Ishikawa (cell line): ENCODE measurements at regions not wholly inside any gene's neighbourhood (a gene's known extent, or its start where the extent isn't known, plus 50 kb on each side); places are given as distances from the start of the nearest gene placed in this dataset.

Experiments used
- CEBPB ChIP-seq: IDR thresholded peaks from 2 replicates; pipeline ENCODE4 v1.6.1; 2012
- CREB1 ChIP-seq: IDR thresholded peaks from 2 replicates; pipeline ENCODE4 v1.6.1; 2012; ENCODE audit warnings: low read depth
- EGR1 ChIP-seq: IDR thresholded peaks from 2 replicates; pipeline ENCODE4 v1.6.1; 2012
- EP300 ChIP-seq: IDR thresholded peaks from 2 replicates; pipeline ENCODE4 v1.6.1; 2012; ENCODE audit warnings: borderline replicate concordance
- FOXM1 ChIP-seq: IDR thresholded peaks from 2 replicates; pipeline ENCODE4 v1.6.1; 2012; ENCODE audit warnings: low read depth, borderline replicate concordance
- NFIC ChIP-seq: IDR thresholded peaks from 2 replicates; pipeline ENCODE4 v1.6.1; 2012
- RAD21 ChIP-seq: IDR thresholded peaks from 2 replicates; pipeline ENCODE4 v1.6.1; 2012; ENCODE audit warnings: low read depth
- TAF1 ChIP-seq: IDR thresholded peaks from 2 replicates; pipeline ENCODE4 v1.6.1; 2012; ENCODE audit warnings: low read depth, mild to moderate bottlenecking
- TCF12 ChIP-seq: IDR thresholded peaks from 2 replicates; pipeline ENCODE4 v1.6.1; 2012; ENCODE audit warnings: low read depth
- TEAD4 ChIP-seq: IDR thresholded peaks from 2 replicates; pipeline ENCODE4 v1.6.1; 2012
- YY1 ChIP-seq: IDR thresholded peaks from 2 replicates; pipeline ENCODE4 v1.6.1; 2012; ENCODE audit warnings: low read depth
- ZBTB7A ChIP-seq: IDR thresholded peaks from 2 replicates; pipeline ENCODE4 v1.6.1; 2012; ENCODE audit warnings: low read depth
- TF ChIP-seq, protein P1 (sequence below): IDR thresholded peaks from 2 replicates; pipeline ENCODE4 v1.6.1; 2012; ENCODE audit warnings: low read depth, mild to moderate bottlenecking
- TF ChIP-seq, protein P2 (sequence below): IDR thresholded peaks from 2 replicates; pipeline ENCODE4 v1.6.1; 2012
- TF ChIP-seq, protein P3 (sequence below): IDR thresholded peaks from 2 replicates; pipeline ENCODE4 v1.6.1; 2012

DNA sequence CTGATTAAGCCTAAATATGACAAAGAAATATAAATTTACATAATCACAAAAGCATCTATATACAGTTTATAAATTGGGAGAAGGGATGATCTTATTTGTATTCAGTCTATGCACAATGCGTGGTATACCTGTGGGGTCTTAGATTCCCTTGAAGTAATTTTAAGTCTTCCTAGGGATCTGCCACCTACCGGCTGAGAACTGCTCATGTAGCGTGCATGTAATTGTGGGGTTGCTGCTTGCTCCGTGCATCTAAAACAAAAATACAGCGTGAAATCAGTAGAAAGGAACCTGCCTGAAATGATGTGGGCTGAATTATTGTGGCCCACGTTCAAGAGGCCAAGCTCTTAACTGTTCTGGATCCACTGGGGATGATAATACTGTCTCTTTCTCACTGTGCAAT, 187.3 kb downstream of the MBOAT1 start:
- TF ChIP-seq, protein P1, sequence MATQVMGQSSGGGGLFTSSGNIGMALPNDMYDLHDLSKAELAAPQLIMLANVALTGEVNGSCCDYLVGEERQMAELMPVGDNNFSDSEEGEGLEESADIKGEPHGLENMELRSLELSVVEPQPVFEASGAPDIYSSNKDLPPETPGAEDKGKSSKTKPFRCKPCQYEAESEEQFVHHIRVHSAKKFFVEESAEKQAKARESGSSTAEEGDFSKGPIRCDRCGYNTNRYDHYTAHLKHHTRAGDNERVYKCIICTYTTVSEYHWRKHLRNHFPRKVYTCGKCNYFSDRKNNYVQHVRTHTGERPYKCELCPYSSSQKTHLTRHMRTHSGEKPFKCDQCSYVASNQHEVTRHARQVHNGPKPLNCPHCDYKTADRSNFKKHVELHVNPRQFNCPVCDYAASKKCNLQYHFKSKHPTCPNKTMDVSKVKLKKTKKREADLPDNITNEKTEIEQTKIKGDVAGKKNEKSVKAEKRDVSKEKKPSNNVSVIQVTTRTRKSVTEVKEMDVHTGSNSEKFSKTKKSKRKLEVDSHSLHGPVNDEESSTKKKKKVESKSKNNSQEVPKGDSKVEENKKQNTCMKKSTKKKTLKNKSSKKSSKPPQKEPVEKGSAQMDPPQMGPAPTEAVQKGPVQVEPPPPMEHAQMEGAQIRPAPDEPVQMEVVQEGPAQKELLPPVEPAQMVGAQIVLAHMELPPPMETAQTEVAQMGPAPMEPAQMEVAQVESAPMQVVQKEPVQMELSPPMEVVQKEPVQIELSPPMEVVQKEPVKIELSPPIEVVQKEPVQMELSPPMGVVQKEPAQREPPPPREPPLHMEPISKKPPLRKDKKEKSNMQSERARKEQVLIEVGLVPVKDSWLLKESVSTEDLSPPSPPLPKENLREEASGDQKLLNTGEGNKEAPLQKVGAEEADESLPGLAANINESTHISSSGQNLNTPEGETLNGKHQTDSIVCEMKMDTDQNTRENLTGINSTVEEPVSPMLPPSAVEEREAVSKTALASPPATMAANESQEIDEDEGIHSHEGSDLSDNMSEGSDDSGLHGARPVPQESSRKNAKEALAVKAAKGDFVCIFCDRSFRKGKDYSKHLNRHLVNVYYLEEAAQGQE: no peak
- no peak for TF ChIP-seq EP300
- no peak for TF ChIP-seq TCF12
- no peak for TF ChIP-seq TAF1
- no peak for TF ChIP-seq RAD21
- TF ChIP-seq, protein P2, sequence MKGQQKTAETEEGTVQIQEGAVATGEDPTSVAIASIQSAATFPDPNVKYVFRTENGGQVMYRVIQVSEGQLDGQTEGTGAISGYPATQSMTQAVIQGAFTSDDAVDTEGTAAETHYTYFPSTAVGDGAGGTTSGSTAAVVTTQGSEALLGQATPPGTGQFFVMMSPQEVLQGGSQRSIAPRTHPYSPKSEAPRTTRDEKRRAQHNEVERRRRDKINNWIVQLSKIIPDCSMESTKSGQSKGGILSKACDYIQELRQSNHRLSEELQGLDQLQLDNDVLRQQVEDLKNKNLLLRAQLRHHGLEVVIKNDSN: no peak
- no peak for TF ChIP-seq CREB1
- TF ChIP-seq NFIC: no peak
- TF ChIP-seq TEAD4: no peak
- no peak for TF ChIP-seq EGR1
- TF ChIP-seq CEBPB: no peak
- TF ChIP-seq, protein P3, sequence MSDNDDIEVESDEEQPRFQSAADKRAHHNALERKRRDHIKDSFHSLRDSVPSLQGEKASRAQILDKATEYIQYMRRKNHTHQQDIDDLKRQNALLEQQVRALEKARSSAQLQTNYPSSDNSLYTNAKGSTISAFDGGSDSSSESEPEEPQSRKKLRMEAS: no peak
- TF ChIP-seq ZBTB7A: no peak
- no peak for TF ChIP-seq FOXM1

DNA sequence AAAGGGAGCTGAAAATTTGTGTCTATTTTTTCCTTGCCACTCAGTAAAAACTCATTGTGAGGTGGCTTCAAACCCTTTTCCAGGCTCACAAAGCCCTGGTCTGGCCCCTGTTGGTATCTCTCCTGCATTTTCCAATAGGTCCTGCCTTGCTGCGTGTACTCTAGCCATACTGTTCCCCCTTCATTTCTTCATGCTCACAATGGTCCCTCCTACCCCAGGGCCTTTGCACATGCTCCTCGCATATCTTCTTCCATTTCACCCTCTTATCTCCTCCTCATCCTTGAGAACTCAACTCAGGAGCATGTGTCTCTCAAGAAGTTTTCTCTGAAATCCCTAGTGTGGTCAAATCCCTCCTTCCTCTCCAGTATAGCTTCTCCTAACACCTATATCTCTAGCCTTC, 186.6 kb downstream of the MBOAT1 start:
- TF ChIP-seq, protein P1: no peak
- TF ChIP-seq CREB1 (no peak), RAD21 (no peak), TCF12 (no peak), YY1 (no peak), FOXM1 (no peak), CEBPB (no peak), EP300 (no peak), EGR1 (no peak), TEAD4 (no peak)
- TF ChIP-seq, protein P2: no peak
- TF ChIP-seq, protein P3: no peak

DNA sequence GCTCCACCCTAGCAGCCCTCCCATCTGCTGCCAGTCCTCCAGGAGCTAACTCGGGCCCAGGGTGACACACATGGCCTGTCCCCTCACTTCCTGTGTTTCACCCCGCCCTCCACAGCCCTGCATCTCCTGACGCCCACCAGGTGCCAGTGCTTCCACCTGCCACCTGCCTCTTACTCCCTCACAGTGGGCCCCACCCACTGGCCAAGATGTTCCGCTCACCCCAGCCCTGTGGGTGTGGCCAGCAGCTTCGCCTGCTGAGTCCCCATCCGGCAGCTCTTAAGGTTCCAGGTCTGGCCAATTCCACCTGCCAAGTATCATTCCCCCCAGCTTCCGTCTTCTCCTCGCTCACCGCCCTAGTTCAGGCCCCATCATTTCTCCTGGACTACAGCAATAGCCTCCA, 184.1 kb downstream of the MBOAT1 start:
- TF ChIP-seq, protein P3: no peak
- no peak for TF ChIP-seq CEBPB
- TF ChIP-seq FOXM1: no peak
- TF ChIP-seq RAD21: no peak
- TF ChIP-seq EGR1: no peak
- TF ChIP-seq, protein P1: no peak
- no peak for TF ChIP-seq TEAD4
- TF ChIP-seq TCF12: no peak
- TF ChIP-seq EP300: no peak
- no peak for TF ChIP-seq NFIC
- TF ChIP-seq, protein P2: no peak
- no peak for TF ChIP-seq CREB1

DNA sequence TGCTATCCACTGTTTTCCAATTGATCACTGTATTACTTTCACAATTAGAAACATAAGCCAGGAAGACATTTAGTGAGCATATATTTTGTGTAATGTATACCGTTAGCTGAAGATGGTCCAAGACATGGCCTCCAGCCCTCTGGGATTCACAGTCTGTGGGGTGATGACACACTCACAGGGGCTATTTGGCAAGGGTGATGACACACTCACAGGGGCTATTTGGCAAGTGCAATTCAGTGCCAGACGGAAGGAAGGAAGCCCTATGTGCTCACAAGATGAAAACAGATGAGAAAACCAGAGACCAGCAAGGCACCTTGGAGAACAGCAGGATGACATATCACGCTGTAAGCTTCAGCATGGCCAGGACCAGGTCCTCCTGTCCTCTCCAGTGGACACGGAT, 183.7 kb downstream of the MBOAT1 start:
- TF ChIP-seq, protein P3: no peak
- TF ChIP-seq EGR1 (no peak), NFIC (no peak), FOXM1 (no peak), TEAD4 (no peak), ZBTB7A (no peak), TAF1 (no peak), CREB1 (no peak), RAD21 (no peak)
- TF ChIP-seq, protein P1: no peak
